ENCODE measurements at regions not wholly inside any gene's neighbourhood (a gene's known extent, or its start where the extent isn't known, plus 50 kb on each side); places are given as distances from the start of the nearest gene placed in this dataset.

GRCh38 chr6:68333442-68333841 lies 301.6 kb upstream of the ADGRB3 start:
- H3K4me3 Mint-ChIP-seq (ENCODE audit: unreplicated experiment): no peak overlapping the region
- H3K27ac Mint-ChIP-seq (ENCODE audit: unreplicated experiment): no peak overlapping the region
- no peaks in the 10 kb centered on the region for H3K27me3 Mint-ChIP-seq (ENCODE audit: low read depth)
- no peak for DNase-seq (ENCODE audit: low spot score)
- no peaks in the 10 kb centered on the region for H3K9me3 Mint-ChIP-seq (ENCODE audit: low read depth)
- H3K36me3 Mint-ChIP-seq (ENCODE audit: low read depth): no peaks in the 10 kb centered on the region
- no peaks in the 10 kb centered on the region for H3K4me1 Mint-ChIP-seq (ENCODE audit: low read depth)
- TF ChIP-seq, protein P1, sequence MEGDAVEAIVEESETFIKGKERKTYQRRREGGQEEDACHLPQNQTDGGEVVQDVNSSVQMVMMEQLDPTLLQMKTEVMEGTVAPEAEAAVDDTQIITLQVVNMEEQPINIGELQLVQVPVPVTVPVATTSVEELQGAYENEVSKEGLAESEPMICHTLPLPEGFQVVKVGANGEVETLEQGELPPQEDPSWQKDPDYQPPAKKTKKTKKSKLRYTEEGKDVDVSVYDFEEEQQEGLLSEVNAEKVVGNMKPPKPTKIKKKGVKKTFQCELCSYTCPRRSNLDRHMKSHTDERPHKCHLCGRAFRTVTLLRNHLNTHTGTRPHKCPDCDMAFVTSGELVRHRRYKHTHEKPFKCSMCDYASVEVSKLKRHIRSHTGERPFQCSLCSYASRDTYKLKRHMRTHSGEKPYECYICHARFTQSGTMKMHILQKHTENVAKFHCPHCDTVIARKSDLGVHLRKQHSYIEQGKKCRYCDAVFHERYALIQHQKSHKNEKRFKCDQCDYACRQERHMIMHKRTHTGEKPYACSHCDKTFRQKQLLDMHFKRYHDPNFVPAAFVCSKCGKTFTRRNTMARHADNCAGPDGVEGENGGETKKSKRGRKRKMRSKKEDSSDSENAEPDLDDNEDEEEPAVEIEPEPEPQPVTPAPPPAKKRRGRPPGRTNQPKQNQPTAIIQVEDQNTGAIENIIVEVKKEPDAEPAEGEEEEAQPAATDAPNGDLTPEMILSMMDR (IDR thresholded peaks at IDR 0.05): no peak

GRCh38 chr6:68328156-68328555 lies 306.9 kb upstream of the ADGRB3 start:
- Mint-ChIP-seq H3K27ac (ENCODE audit: unreplicated experiment) (no peak overlapping the region), H3K27me3 (ENCODE audit: low read depth) (no peaks in the 10 kb centered on the region), H3K9me3 (ENCODE audit: low read depth) (no peaks in the 10 kb centered on the region), H3K4me3 (ENCODE audit: unreplicated experiment) (no peak overlapping the region), H3K36me3 (ENCODE audit: low read depth) (no peaks in the 10 kb centered on the region), H3K4me1 (ENCODE audit: low read depth) (no peaks in the 10 kb centered on the region)
- TF ChIP-seq, protein P1 (IDR thresholded peaks at IDR 0.05): no peak
- no peak for DNase-seq (ENCODE audit: low spot score)

- Mint-ChIP-seq H3K27ac (ENCODE audit: unreplicated experiment) (no peak overlapping the region), H3K9me3 (ENCODE audit: low read depth) (no peaks in the 10 kb centered on the region)
- peak; percentile 11 for DNase-seq (ENCODE audit: low spot score)
Observed at GRCh38 chr6:68326762-68327161, 308.3 kb upstream of the ADGRB3 start.

DNA sequence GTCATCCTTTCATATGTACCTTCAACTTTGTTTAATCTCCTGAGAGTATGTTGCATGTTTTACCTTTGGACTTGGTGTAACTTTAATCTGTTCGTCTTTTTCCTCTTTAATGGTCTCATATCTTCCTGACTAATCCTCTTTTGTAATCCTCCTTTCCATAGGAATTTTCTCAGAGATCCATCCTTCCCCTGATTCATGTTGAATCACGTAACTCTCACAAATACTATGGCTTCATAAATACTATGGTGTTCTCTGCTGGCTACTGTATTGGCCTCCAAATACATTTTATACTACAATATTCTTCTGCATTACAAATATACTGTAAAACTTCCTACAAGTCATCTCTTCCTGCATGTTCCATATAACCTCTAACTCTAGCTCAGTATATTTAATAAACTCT lies 317.7 kb upstream of the ADGRB3 start:
- peaks cover 4% of the 10 kb centered on the region for H3K27me3 Mint-ChIP-seq (ENCODE audit: low read depth)
- H3K4me1 Mint-ChIP-seq (ENCODE audit: low read depth): no peaks in the 10 kb centered on the region
- DNase-seq (ENCODE audit: low spot score): no peak

More at GRCh38 chr6:68326762-68327161, 308.3 kb upstream of the ADGRB3 start:
- no peak overlapping the region for H3K4me3 Mint-ChIP-seq (ENCODE audit: unreplicated experiment)
- no peaks in the 10 kb centered on the region for H3K36me3 Mint-ChIP-seq (ENCODE audit: low read depth)
- TF ChIP-seq, protein P1 (IDR thresholded peaks at IDR 0.05): no peak
- peaks cover 3% of the 10 kb centered on the region for H3K27me3 Mint-ChIP-seq (ENCODE audit: low read depth)
- no peaks in the 10 kb centered on the region for H3K4me1 Mint-ChIP-seq (ENCODE audit: low read depth)

GRCh38 chr6:68313911-68314310 lies 321.2 kb upstream of the ADGRB3 start:
- Mint-ChIP-seq H3K9me3 (ENCODE audit: low read depth) (no peaks in the 10 kb centered on the region), H3K27me3 (ENCODE audit: low read depth) (peaks cover 1% of the 10 kb centered on the region), H3K36me3 (ENCODE audit: low read depth) (no peaks in the 10 kb centered on the region), H3K27ac (ENCODE audit: unreplicated experiment) (no peak overlapping the region), H3K4me3 (ENCODE audit: unreplicated experiment) (no peak overlapping the region), H3K4me1 (ENCODE audit: low read depth) (no peaks in the 10 kb centered on the region)
- TF ChIP-seq, protein P1 (IDR thresholded peaks at IDR 0.05): peak; percentile 74
- DNase-seq (ENCODE audit: low spot score): no peak

More for the DNA sequence above, 317.7 kb upstream of the ADGRB3 start:
- Mint-ChIP-seq H3K27ac (ENCODE audit: unreplicated experiment) (no peak overlapping the region), H3K36me3 (ENCODE audit: low read depth) (no peaks in the 10 kb centered on the region), H3K9me3 (ENCODE audit: low read depth) (no peaks in the 10 kb centered on the region), H3K4me3 (ENCODE audit: unreplicated experiment) (no peak overlapping the region)
- TF ChIP-seq, protein P1 (IDR thresholded peaks at IDR 0.05): no peak
